HCT116 (cell line): ENCODE measurements at regions not wholly inside any gene's neighbourhood (a gene's known extent, or its start where the extent isn't known, plus 50 kb on each side); places are given as distances from the start of the nearest gene placed in this dataset.

ENCODE experiments used
- ATAC-seq: fragments of 200-7000 bp; cut with Tn5 transposase; 2 replicates; pipeline ENCODE4 v1.9.1; 2020; ENCODE audit warnings: mild to moderate bottlenecking, moderate library complexity
- BruUV-seq: library from RNA; stranded (reverse); fragments of 400-500 nt; replicated peaks from 2 replicates; lab custom pipeline; 2021; lab: Mats Ljungman, UMichigan
- CTCF ChIA-PET: fragments of 300-600 bp; sonication (Branson Sonifier 250); formaldehyde crosslinking; loops from one replicate; lab custom pipeline; 2021; ENCODE audit warnings: antibody characterized with exemption; lab: Charles Lee
- POLR2A ChIA-PET: fragments of 300-600, 350-600 bp; sonication (Branson Sonifier 250); formaldehyde crosslinking; loops from one replicate; lab custom pipeline; 2021; ENCODE audit warnings: antibody characterized with exemption; lab: Charles Lee
- RAD21 ChIA-PET, 2 experiments: fragments of 300-600 bp; sonication (Branson Sonifier 250); formaldehyde crosslinking; loops; one replicate each; lab custom pipeline; 2023; ENCODE audit warnings: low total read pairs in 2 of 2; ENCODE audit not compliant: uncharacterized antibody in 2 of 2, unreplicated experiment in 2 of 2, low non-redundant PET in 1 of 2; lab: Charles Lee
- DNase-seq: peaks from one replicate; pipeline ENCODE4 v3.0.0-alpha.2; 2010; ENCODE audit warnings: low read depth, low spot score
- H2AFZ ChIP-seq: fragments of 200-600 bp; shearing (Covaris generic), sonication (generic); 2 replicates; pipeline ENCODE4 v1.6.1; 2017; ENCODE audit warnings: low read depth, mixed run types, mixed read lengths, antibody characterized with exemption, low read length; ENCODE audit not compliant: poor library complexity, severe bottlenecking
- H3K27ac ChIP-seq: 2 replicates; pipeline ENCODE4 v1.5.1; 2012; ENCODE audit warnings: low read depth, low read length
- H3K27me3 ChIP-seq: fragments of 200-600 bp; sonication (generic); 2 replicates; pipeline ENCODE4 v1.6.1; 2016; ENCODE audit warnings: mixed run types, low read length, mixed read lengths; ENCODE audit not compliant: insufficient read depth
- H3K36me3 ChIP-seq, 2 experiments: fragments of 200-500 bp in 1 of 2; fragments of 200-600 bp in 1 of 2; sonication (Bioruptor generic) in 1 of 2; sonication (generic) in 1 of 2; 2 replicates each; pipeline versions ENCODE4 v1.5.1 to v1.6.1; 2014 to 2016; ENCODE audit warnings: low read length in 2 of 2, inconsistent platforms in 1 of 2, mixed read lengths in 1 of 2, mixed run types in 1 of 2; ENCODE audit not compliant: insufficient read depth in 2 of 2, control insufficient read depth in 1 of 2
- H3K4me1 ChIP-seq, 2 experiments: fragments of 200-600 bp in 1 of 2; sonication (generic) in 1 of 2; 2 replicates each; pipeline versions ENCODE4 v1.5.1 to v1.6.1; 2012 to 2017; ENCODE audit warnings: low read length in 2 of 2, inconsistent platforms in 1 of 2, mild to moderate bottlenecking in 1 of 2, mixed read lengths in 1 of 2, mixed run types in 1 of 2, moderate library complexity in 1 of 2; ENCODE audit not compliant: insufficient read depth in 2 of 2, control insufficient read depth in 1 of 2
- H3K4me2 ChIP-seq: fragments of 200-600 bp; sonication (generic); 2 replicates; pipeline ENCODE4 v1.6.1; 2017; ENCODE audit warnings: mixed run types, low read length, mixed read lengths
- H3K4me3 ChIP-seq, 2 experiments: fragments of 200-600 bp in 1 of 2; sonication (generic) in 1 of 2; replicated peaks in 1 of 2; 2 replicates each; pipeline ENCODE4 v1.5.1; 2011 to 2016; ENCODE audit warnings: low read length in 2 of 2, control low read depth in 1 of 2, low read depth in 1 of 2, mild to moderate bottlenecking in 1 of 2, mixed read lengths in 1 of 2, mixed run types in 1 of 2
- H3K79me2 ChIP-seq: fragments of 200-600 bp; sonication (generic); 2 replicates; pipeline ENCODE4 v1.6.1; 2017; ENCODE audit warnings: mild to moderate bottlenecking, mixed run types, low read length, moderate library complexity, mixed read lengths; ENCODE audit not compliant: insufficient read depth
- H3K9ac ChIP-seq: fragments of 200-600 bp; sonication (generic); 2 replicates; pipeline ENCODE4 v1.6.1; 2016; ENCODE audit warnings: low read length, mixed read lengths
- H3K9me2 ChIP-seq: fragments of 200-600 bp; sonication (generic), shearing (Covaris generic); 2 replicates; pipeline ENCODE4 v1.6.1; 2017; ENCODE audit warnings: mixed run types, mild to moderate bottlenecking, moderate library complexity; ENCODE audit not compliant: insufficient read depth
- H3K9me3 ChIP-seq, 2 experiments: fragments of 200-500 bp in 1 of 2; fragments of 200-600 bp in 1 of 2; sonication (Bioruptor generic) in 1 of 2; sonication (generic) in 1 of 2; 2 replicates each; pipeline ENCODE4 v1.6.1; 2014 to 2017; ENCODE audit warnings: low read length in 2 of 2, mixed read lengths in 2 of 2, inconsistent platforms in 1 of 2, low read depth in 1 of 2, mild to moderate bottlenecking in 1 of 2, mixed run types in 1 of 2, moderate library complexity in 1 of 2; ENCODE audit not compliant: control insufficient read depth in 1 of 2, insufficient read depth in 1 of 2
- H4K20me1 ChIP-seq: fragments of 200-600 bp; sonication (generic), shearing (Covaris generic); 2 replicates; pipeline ENCODE4 v1.6.1; 2017; ENCODE audit warnings: mixed run types, mild to moderate bottlenecking, moderate library complexity; ENCODE audit not compliant: insufficient read depth
- CBX3 ChIP-seq: IDR thresholded peaks from 2 replicates; pipeline ENCODE4 v1.6.1; 2012; ENCODE audit warnings: low read depth
- ELF1 ChIP-seq: IDR thresholded peaks from 2 replicates; pipeline ENCODE4 v1.6.1; 2012; ENCODE audit warnings: low read depth, borderline replicate concordance
- FOSL1 ChIP-seq: IDR thresholded peaks from 2 replicates; pipeline ENCODE4 v1.6.1; 2012; ENCODE audit warnings: low read depth
- JUND ChIP-seq: IDR thresholded peaks from 2 replicates; pipeline ENCODE4 v1.6.1; 2012
- POLR2AphosphoS5 ChIP-seq: IDR thresholded peaks from 2 replicates; pipeline ENCODE4 v1.6.1; 2011; ENCODE audit warnings: mild to moderate bottlenecking, low read depth, low read length, moderate library complexity
- SRF ChIP-seq: IDR thresholded peaks from 2 replicates; pipeline ENCODE4 v1.6.1; 2012; ENCODE audit warnings: low read depth
- YY1 ChIP-seq: IDR thresholded peaks from 2 replicates; pipeline ENCODE4 v1.6.1; 2011; ENCODE audit warnings: low read length, low read depth, moderate library complexity, mild to moderate bottlenecking; ENCODE audit not compliant: insufficient replicate concordance; ENCODE audit errors: extremely low read depth
- ZFX ChIP-seq: fragments of 450-650 bp; IDR thresholded peaks from 2 replicates; pipeline ENCODE4 v1.6.1; 2017
- ZNF274 ChIP-seq: fragments of 200-500 bp; sonication (Bioruptor generic); IDR thresholded peaks from 2 replicates; pipeline ENCODE4 v1.6.1; 2014; ENCODE audit warnings: mild to moderate bottlenecking, low read depth, low read length, inconsistent platforms
- intact Hi-C: fragments of 100-400 bp; cut with micrococcal nuclease; formaldehyde crosslinking; loops from 2 replicates; pipeline ENCODE4 v1.10.0; 2022
- TF ChIP-seq, protein P1 (sequence below): IDR thresholded peaks from 2 replicates; pipeline ENCODE4 v1.6.1; 2011; ENCODE audit warnings: mild to moderate bottlenecking, low read length, moderate library complexity; ENCODE audit not compliant: insufficient replicate concordance; ENCODE audit errors: extremely low read depth
- TF ChIP-seq, protein P2 (sequence below): IDR thresholded peaks from 2 replicates; pipeline ENCODE4 v1.6.1; 2012
- TF ChIP-seq, protein P3 (sequence below): IDR thresholded peaks from 2 replicates; pipeline ENCODE4 v1.6.1; 2012

DNA sequence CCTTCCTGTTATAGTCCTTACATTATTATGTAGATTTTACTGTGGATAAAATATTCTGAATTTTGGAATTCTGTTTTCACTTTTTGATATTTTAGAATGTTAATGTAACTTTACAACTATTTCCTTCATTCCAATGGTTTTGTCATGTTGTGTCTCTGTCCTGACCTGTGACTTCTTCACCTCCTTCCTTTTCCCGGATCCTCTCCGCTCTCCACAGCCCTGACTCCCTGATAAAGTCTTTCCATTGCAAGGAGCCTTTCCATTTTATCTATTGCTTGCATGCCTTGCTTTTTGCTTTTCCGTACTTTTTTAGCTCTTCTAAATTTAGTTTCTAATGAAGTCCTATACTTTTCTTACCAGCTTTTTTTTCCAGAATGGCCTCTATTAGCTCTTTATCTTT is 117.6 kb upstream of the ARRDC3 start:
- H3K27ac ChIP-seq = no peak overlapping the region
- POLR2A ChIA-PET = no interaction called here
- no peak overlapping the region for H3K4me3 ChIP-seq
- H3K9me2 ChIP-seq = no peaks in the 10 kb centered on the region
- BruUV-seq = no TSS peak
- DNase-seq = no peak
- no peaks in the 10 kb centered on the region for H3K9me3 ChIP-seq
- RAD21 ChIA-PET = no interaction called here
- H3K36me3 ChIP-seq = no peaks in the 10 kb centered on the region
- H3K79me2 ChIP-seq = no peaks in the 10 kb centered on the region
- CTCF ChIA-PET = interaction anchor here (1.1 kb wide), 1 partner anchor 721 kb away, joined by 4 read pairs; no protein-coding TSS in a partner anchor
- H3K27me3 ChIP-seq = no peaks in the 10 kb centered on the region
- no peak overlapping the region for H2AFZ ChIP-seq
- intact Hi-C loops = loop anchor here (2.0 to 10.0 kb wide), 3 partner anchors 137 to 722 kb away; no protein-coding TSS in a partner anchor
- H3K4me2 ChIP-seq = no peak overlapping the region
- no peaks in the 10 kb centered on the region for H4K20me1 ChIP-seq
- H3K9ac ChIP-seq = no peak overlapping the region
- no peak for ATAC-seq
- TF ChIP-seq CBX3 (no peak), SRF (no peak), FOSL1 (no peak), ELF1 (no peak), ZFX (no peak), ZNF274 (no peak), POLR2AphosphoS5 (no peak), JUND (no peak), YY1 (no peak)
- TF ChIP-seq, protein P1, sequence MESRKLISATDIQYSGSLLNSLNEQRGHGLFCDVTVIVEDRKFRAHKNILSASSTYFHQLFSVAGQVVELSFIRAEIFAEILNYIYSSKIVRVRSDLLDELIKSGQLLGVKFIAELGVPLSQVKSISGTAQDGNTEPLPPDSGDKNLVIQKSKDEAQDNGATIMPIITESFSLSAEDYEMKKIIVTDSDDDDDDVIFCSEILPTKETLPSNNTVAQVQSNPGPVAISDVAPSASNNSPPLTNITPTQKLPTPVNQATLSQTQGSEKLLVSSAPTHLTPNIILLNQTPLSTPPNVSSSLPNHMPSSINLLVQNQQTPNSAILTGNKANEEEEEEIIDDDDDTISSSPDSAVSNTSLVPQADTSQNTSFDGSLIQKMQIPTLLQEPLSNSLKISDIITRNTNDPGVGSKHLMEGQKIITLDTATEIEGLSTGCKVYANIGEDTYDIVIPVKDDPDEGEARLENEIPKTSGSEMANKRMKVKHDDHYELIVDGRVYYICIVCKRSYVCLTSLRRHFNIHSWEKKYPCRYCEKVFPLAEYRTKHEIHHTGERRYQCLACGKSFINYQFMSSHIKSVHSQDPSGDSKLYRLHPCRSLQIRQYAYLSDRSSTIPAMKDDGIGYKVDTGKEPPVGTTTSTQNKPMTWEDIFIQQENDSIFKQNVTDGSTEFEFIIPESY = no peak
- TF ChIP-seq, protein P2, sequence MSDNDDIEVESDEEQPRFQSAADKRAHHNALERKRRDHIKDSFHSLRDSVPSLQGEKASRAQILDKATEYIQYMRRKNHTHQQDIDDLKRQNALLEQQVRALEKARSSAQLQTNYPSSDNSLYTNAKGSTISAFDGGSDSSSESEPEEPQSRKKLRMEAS = no peak
- TF ChIP-seq, protein P3, sequence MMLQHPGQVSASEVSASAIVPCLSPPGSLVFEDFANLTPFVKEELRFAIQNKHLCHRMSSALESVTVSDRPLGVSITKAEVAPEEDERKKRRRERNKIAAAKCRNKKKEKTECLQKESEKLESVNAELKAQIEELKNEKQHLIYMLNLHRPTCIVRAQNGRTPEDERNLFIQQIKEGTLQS = no peak
- H3K4me1 ChIP-seq = no peaks in the 10 kb centered on the region
